Osteocyte (in vitro differentiated cells): ENCODE measurements at regions not wholly inside any gene's neighbourhood (a gene's known extent, or its start where the extent isn't known, plus 50 kb on each side); places are given as distances from the start of the nearest gene placed in this dataset.

Source experiments
- DNase-seq: peaks from one replicate; pipeline ENCODE4 v3.0.0; 2021; ENCODE audit warnings: mixed read lengths; ENCODE audit not compliant: unreplicated experiment; ENCODE audit errors: extremely low spot score
- H3K27ac Mint-ChIP-seq: one replicate; pipeline ENCODE4 v1.8.0; 2021; ENCODE audit warnings: mild to moderate bottlenecking, mixed read lengths; ENCODE audit not compliant: unreplicated experiment
- H3K27me3 Mint-ChIP-seq: one replicate; pipeline ENCODE4 v1.8.0; 2021; ENCODE audit warnings: mixed read lengths; ENCODE audit not compliant: unreplicated experiment
- H3K36me3 Mint-ChIP-seq: one replicate; pipeline ENCODE4 v1.8.0; 2021; ENCODE audit warnings: mixed read lengths; ENCODE audit not compliant: unreplicated experiment
- H3K4me1 Mint-ChIP-seq: one replicate; pipeline ENCODE4 v1.8.0; 2021; ENCODE audit warnings: mixed read lengths; ENCODE audit not compliant: unreplicated experiment
- H3K4me3 Mint-ChIP-seq: one replicate; pipeline ENCODE4 v1.8.0; 2021; ENCODE audit warnings: mild to moderate bottlenecking, moderate library complexity, mixed read lengths; ENCODE audit not compliant: unreplicated experiment
- H3K9me3 Mint-ChIP-seq: one replicate; pipeline ENCODE4 v1.8.0; 2021; ENCODE audit warnings: mixed read lengths; ENCODE audit not compliant: unreplicated experiment
- TF ChIP-seq, protein P1 (sequence below): fragments of 200-600 bp; sonication (generic); IDR thresholded peaks from 2 replicates; pipeline ENCODE4 v1.5.0; 2021; ENCODE audit warnings: antibody characterized with exemption, mild to moderate bottlenecking, moderate library complexity

GRCh38 chr12:92639017-92639416 lies 63.8 kb upstream of the PLEKHG7 start:
- Mint-ChIP-seq H3K27me3 (no peaks in the 10 kb centered on the region), H3K27ac (no peak overlapping the region), H3K4me1 (no peaks in the 10 kb centered on the region), H3K9me3 (peaks cover 5% of the 10 kb centered on the region), H3K4me3 (no peak overlapping the region), H3K36me3 (peaks cover 2% of the 10 kb centered on the region)
- DNase-seq: no peak
- TF ChIP-seq, protein P1, sequence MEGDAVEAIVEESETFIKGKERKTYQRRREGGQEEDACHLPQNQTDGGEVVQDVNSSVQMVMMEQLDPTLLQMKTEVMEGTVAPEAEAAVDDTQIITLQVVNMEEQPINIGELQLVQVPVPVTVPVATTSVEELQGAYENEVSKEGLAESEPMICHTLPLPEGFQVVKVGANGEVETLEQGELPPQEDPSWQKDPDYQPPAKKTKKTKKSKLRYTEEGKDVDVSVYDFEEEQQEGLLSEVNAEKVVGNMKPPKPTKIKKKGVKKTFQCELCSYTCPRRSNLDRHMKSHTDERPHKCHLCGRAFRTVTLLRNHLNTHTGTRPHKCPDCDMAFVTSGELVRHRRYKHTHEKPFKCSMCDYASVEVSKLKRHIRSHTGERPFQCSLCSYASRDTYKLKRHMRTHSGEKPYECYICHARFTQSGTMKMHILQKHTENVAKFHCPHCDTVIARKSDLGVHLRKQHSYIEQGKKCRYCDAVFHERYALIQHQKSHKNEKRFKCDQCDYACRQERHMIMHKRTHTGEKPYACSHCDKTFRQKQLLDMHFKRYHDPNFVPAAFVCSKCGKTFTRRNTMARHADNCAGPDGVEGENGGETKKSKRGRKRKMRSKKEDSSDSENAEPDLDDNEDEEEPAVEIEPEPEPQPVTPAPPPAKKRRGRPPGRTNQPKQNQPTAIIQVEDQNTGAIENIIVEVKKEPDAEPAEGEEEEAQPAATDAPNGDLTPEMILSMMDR: no peak

DNA sequence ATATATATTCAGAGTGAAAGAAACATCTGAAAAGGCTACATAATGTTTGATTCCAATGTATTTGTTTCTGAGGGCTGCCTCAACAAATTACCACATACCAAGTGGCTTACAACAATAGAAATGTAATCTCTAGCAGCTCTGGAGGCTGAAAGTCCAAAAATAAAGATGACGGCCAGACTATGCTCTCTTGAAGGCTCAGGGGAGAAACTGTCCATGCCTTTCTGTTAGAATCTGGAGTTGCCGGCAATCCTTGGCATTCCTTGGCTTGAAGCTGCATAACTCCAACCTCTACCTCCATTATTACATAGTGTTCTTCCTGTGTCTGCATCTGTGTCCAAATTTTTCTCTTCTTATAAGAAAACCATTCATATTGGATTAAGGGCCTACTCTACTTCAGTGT lies 68.1 kb upstream of the PLEKHG7 start:
- Mint-ChIP-seq H3K27ac (no peak overlapping the region), H3K4me3 (no peak overlapping the region), H3K36me3 (no peaks in the 10 kb centered on the region), H3K27me3 (no peaks in the 10 kb centered on the region), H3K9me3 (no peaks in the 10 kb centered on the region), H3K4me1 (peaks cover 5% of the 10 kb centered on the region)
- no peak for DNase-seq
- TF ChIP-seq, protein P1: no peak

DNA sequence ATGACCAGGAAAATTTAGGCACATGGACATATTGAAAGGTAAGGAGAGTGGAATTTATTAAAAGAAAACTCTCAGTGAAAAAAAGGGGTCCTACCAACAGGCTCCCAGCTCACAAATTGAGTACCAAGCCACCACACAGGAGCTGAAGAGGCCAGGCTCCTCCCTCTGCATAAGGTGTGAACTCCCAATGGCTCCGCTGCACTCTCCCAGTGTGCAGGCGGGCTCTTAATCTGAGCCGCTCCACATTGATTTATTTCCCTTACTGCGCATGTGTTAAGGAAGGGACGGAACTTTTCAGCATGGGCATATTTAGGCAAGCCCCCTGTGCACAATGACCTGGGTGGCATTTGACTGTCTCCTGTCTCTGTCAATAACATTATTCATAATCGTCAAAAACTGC lies 68.6 kb upstream of the PLEKHG7 start:
- no peak for DNase-seq
- Mint-ChIP-seq H3K36me3 (no peaks in the 10 kb centered on the region), H3K9me3 (no peaks in the 10 kb centered on the region), H3K4me1 (peaks cover 11% of the 10 kb centered on the region), H3K27me3 (no peaks in the 10 kb centered on the region), H3K4me3 (no peak overlapping the region), H3K27ac (no peak overlapping the region)
- TF ChIP-seq, protein P1: no peak

DNA sequence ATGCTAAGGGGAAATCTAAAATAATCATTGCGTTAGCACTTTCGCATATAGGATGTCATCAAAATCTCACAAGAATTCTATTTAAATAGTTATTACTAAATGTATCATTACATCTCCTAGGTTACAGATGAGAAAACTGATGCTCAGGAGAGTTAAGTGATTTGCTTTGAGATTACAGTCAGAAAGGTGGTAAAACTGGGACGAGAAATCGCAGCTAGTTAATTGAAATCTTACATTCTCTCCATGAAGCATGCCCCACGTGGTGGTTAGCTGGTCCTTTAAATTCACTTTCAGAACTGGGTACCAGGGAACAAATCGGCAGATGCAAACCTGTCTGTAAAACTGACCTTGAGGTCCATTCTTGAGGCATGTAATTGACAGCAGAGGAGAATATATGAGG lies 71.8 kb upstream of the PLEKHG7 start:
- peaks cover 13% of the 10 kb centered on the region for H3K4me1 Mint-ChIP-seq
- H3K4me3 Mint-ChIP-seq: no peak overlapping the region
- TF ChIP-seq, protein P1: no peak
- no peaks in the 10 kb centered on the region for H3K36me3 Mint-ChIP-seq
- H3K27ac Mint-ChIP-seq: no peak overlapping the region
- DNase-seq: no peak
- no peaks in the 10 kb centered on the region for H3K9me3 Mint-ChIP-seq
- no peaks in the 10 kb centered on the region for H3K27me3 Mint-ChIP-seq

DNA sequence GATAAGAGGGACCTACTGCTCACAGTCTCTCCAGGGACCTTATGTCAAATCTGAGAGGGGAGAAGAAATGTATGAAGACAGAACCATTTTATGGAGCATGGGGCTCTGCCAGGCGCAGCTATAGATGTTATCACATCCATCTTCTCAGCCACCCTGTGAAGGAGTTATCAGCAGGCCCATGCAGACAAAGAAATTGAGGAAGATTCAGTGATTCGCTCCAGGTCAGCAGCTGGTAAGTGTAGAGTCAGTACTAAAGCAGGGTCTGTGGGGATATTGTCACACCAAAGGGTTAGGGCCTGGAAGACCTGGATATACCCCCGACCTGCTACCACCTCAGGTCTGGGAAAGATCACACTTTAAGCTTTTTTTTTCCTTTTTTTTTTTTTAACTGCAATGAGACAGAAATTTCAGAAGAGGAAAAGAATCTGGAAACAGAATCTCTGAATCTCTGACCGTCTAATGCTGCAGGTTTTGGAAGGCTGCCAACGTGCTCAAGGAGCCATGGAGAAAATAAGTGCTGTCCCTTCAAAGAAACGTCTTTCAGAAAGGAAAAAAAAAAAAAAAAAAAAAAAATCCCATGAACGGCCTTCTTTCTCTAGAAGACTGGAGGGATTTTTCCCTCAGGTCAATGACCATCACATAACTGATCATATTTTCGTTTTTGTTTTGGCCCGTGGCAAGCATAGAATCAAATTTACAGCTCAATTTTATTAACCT lies 73.3 kb upstream of the PLEKHG7 start:
- TF ChIP-seq, protein P1: no peak
- H3K9me3 Mint-ChIP-seq: no peaks in the 10 kb centered on the region
- no peaks in the 10 kb centered on the region for H3K36me3 Mint-ChIP-seq
- peaks cover 14% of the 10 kb centered on the region for H3K4me1 Mint-ChIP-seq
- peak overlapping the region; percentile 20 for H3K4me3 Mint-ChIP-seq
- H3K27ac Mint-ChIP-seq: no peak overlapping the region
- no peak for DNase-seq
- no peaks in the 10 kb centered on the region for H3K27me3 Mint-ChIP-seq
